NCI-H1930 (cell line): ENCODE measurements at regions not wholly inside any gene's neighbourhood (a gene's known extent, or its start where the extent isn't known, plus 50 kb on each side); places are given as distances from the start of the nearest gene placed in this dataset.

Experiments used
- DNase-seq, 2 experiments: peaks; one replicate each; lab custom pipeline; 2025; lab: John Stamatoyannopoulos, UW

GRCh38 chr9:91132576-91133073 is 229.1 kb downstream of the AUH start:
- DNase-seq: no peak

GRCh38 chr9:91134608-91135007 is 227.1 kb downstream of the AUH start:
- no peak for DNase-seq

GRCh38 chr9:91137391-91137790 is 224.3 kb downstream of the AUH start:
- no peak for DNase-seq

GRCh38 chr9:91138760-91139159 is 223.0 kb downstream of the AUH start:
- no peak for DNase-seq

GRCh38 chr9:91141407-91141965 is 220.2 kb downstream of the AUH start:
- DNase-seq: no peak

- DNase-seq: no peak
These were observed 218.6 kb downstream of the AUH start for GRCh38 chr9:91143162-91143561.

- no peak for DNase-seq
These were observed 218.1 kb downstream of the AUH start for GRCh38 chr9:91143642-91144041.

GRCh38 chr9:91144769-91145168 is 216.9 kb downstream of the AUH start:
- DNase-seq: no peak

- DNase-seq: no peak
These were observed 216.2 kb downstream of the AUH start for GRCh38 chr9:91145496-91145895.

- DNase-seq: no peak
These were observed 215.2 kb downstream of the AUH start for GRCh38 chr9:91146391-91147019.

GRCh38 chr9:91147079-91147708 is 214.5 kb downstream of the AUH start:
- DNase-seq: no peak

GRCh38 chr9:91148306-91148705 is 213.4 kb downstream of the AUH start:
- DNase-seq: no peak

GRCh38 chr9:91150273-91150997 is 211.3 kb downstream of the AUH start:
- no peak for DNase-seq

- no peak for DNase-seq
These were observed 210.6 kb downstream of the AUH start for GRCh38 chr9:91150998-91151717.

- DNase-seq: no peak
These were observed 210.0 kb downstream of the AUH start for GRCh38 chr9:91151718-91152095.

- DNase-seq: no peak
These were observed 207.0 kb downstream of the AUH start for GRCh38 chr9:91154686-91155085.

GRCh38 chr9:91155181-91155580 is 206.5 kb downstream of the AUH start:
- no peak for DNase-seq

GRCh38 chr9:91155746-91156376 is 205.9 kb downstream of the AUH start:
- DNase-seq: no peak

GRCh38 chr9:91156451-91157234 is 205.1 kb downstream of the AUH start:
- no peak for DNase-seq

GRCh38 chr9:91157883-91158282 is 203.8 kb downstream of the AUH start:
- no peak for DNase-seq

GRCh38 chr9:91158286-91158685 is 203.4 kb downstream of the AUH start:
- no peak for DNase-seq
